H1 (cell line): ENCODE measurements at regions not wholly inside any gene's neighbourhood (a gene's known extent, or its start where the extent isn't known, plus 50 kb on each side); places are given as distances from the start of the nearest gene placed in this dataset.

Source experiments
- CTCF ChIA-PET: fragments of 300-600 bp; sonication (Branson Sonifier 250); formaldehyde crosslinking; loops from one replicate; lab custom pipeline; 2021; ENCODE audit not compliant: partially characterized antibody; lab: Charles Lee
- POLR2A ChIA-PET: fragments of 300-600 bp; sonication (Branson Sonifier 250); formaldehyde crosslinking; loops from one replicate; lab custom pipeline; 2021; ENCODE audit warnings: inconsistent platforms; ENCODE audit not compliant: partially characterized antibody; lab: Charles Lee
- DNase-seq, 2 experiments: peaks; one replicate each; pipeline versions ENCODE4 v3.0.0 to v3.0.0-alpha.2; 2010 to 2022; ENCODE audit warnings: low spot score in 2 of 2, low read depth in 1 of 2, mixed read lengths in 1 of 2
- FAIRE-seq: peaks from 2 replicates; lab custom pipeline; 2011; peaks lifted over from hg19 to GRCh38; lab: Jason Lieb, UNC
- H2AFZ ChIP-seq: 2 replicates; pipeline ENCODE4 v1.8.1; 2012; ENCODE audit warnings: low read length, inconsistent platforms
- H2AK5ac ChIP-seq: 2 replicates; pipeline ENCODE4 v1.6.1; 2013; ENCODE audit warnings: low read depth, low read length
- H2BK120ac ChIP-seq: replicated peaks from 2 replicates; pipeline ENCODE3; 2013; ENCODE audit warnings: low read depth, low read length, inconsistent platforms
- H2BK12ac ChIP-seq: 2 replicates; pipeline ENCODE4 v1.6.1; 2013; ENCODE audit warnings: low read depth, low read length
- H2BK15ac ChIP-seq: 2 replicates; pipeline ENCODE4 v1.6.1; 2013; ENCODE audit warnings: low read length
- H2BK20ac ChIP-seq: 2 replicates; pipeline ENCODE4 v1.6.1; 2013; ENCODE audit warnings: low read length
- H2BK5ac ChIP-seq: 2 replicates; pipeline ENCODE4 v1.6.1; 2013; ENCODE audit warnings: low read depth, low read length
- H3K14ac ChIP-seq: 2 replicates; pipeline ENCODE4 v1.6.1; 2013; ENCODE audit warnings: inconsistent platforms; ENCODE audit not compliant: insufficient read length
- H3K18ac ChIP-seq: 2 replicates; pipeline ENCODE4 v1.6.1; 2013; ENCODE audit warnings: low read length; ENCODE audit errors: extremely low read depth
- H3K23ac ChIP-seq: 2 replicates; pipeline ENCODE4 v1.6.1; 2013; ENCODE audit warnings: inconsistent platforms; ENCODE audit not compliant: insufficient read length
- H3K23me2 ChIP-seq: 2 replicates; pipeline ENCODE4 v1.6.1; 2013; ENCODE audit warnings: low read depth, low read length
- H3K27ac ChIP-seq: 2 replicates; pipeline ENCODE4 v1.6.1; 2011; ENCODE audit warnings: low read depth, low read length, inconsistent platforms
- H3K27me3 ChIP-seq, 4 experiments: replicated peaks in 1 of 4; 1 replicate in 1 of 4; 2 replicates in 3 of 4; pipeline versions ENCODE4 v1.6.1 to v1.8.1; 2011 to 2013; ENCODE audit warnings: low read length in 3 of 4, mild to moderate bottlenecking in 3 of 4, inconsistent platforms in 2 of 4, mixed read lengths in 2 of 4, moderate library complexity in 1 of 4; ENCODE audit not compliant: control insufficient read depth in 3 of 4, insufficient read depth in 3 of 4; ENCODE audit errors: extremely low read depth in 1 of 4
- H3K36me3 ChIP-seq, 4 experiments: 2 replicates each; pipeline versions ENCODE4 v1.6.1 to v1.8.1; 2011 to 2013; ENCODE audit warnings: mild to moderate bottlenecking in 4 of 4, low read length in 3 of 4, moderate library complexity in 2 of 4, control low read depth in 1 of 4, inconsistent platforms in 1 of 4; ENCODE audit not compliant: insufficient read depth in 4 of 4, control insufficient read depth in 2 of 4
- H3K4ac ChIP-seq: replicated peaks from 2 replicates; pipeline ENCODE3; 2013; ENCODE audit warnings: low read length, low read depth, mixed read lengths, inconsistent platforms; ENCODE audit not compliant: insufficient read length
- H3K4me1 ChIP-seq, 4 experiments: replicated peaks in 1 of 4; 1 replicate in 1 of 4; 2 replicates in 3 of 4; pipeline versions ENCODE4 v1.6.1 to v1.8.1; 2011 to 2013; ENCODE audit warnings: low read length in 3 of 4, inconsistent platforms in 2 of 4, mixed read lengths in 1 of 4; ENCODE audit not compliant: insufficient read depth in 4 of 4, control insufficient read depth in 3 of 4
- H3K4me2 ChIP-seq, 2 experiments: 2 replicates each; pipeline versions ENCODE4 v1.6.1 to v1.8.1; 2011 to 2013; ENCODE audit warnings: low read depth in 2 of 2, low read length in 2 of 2, control low read depth in 1 of 2, inconsistent platforms in 1 of 2, mild to moderate bottlenecking in 1 of 2; ENCODE audit not compliant: insufficient read depth in 1 of 2
- H3K4me3 ChIP-seq, 4 experiments: fragments of 200-600, 300-600 bp in 1 of 4; sonication (generic), shearing (Covaris generic), sonication (Bioruptor Twin) in 1 of 4; 2 replicates each; pipeline versions ENCODE4 v1.5.1 to v1.8.1; 2011 to 2016; ENCODE audit warnings: low read length in 4 of 4, low read depth in 3 of 4, control low read depth in 2 of 4, inconsistent platforms in 2 of 4, mild to moderate bottlenecking in 2 of 4, mixed read lengths in 1 of 4, moderate library complexity in 1 of 4; ENCODE audit not compliant: insufficient read depth in 2 of 4; ENCODE audit errors: extremely low read depth in 1 of 4
- H3K56ac ChIP-seq: replicated peaks from 2 replicates; pipeline ENCODE3; 2013; ENCODE audit warnings: low read depth, mild to moderate bottlenecking, mixed read lengths, low read length, inconsistent platforms; ENCODE audit not compliant: insufficient read length
- H3K79me1 ChIP-seq: 2 replicates; pipeline ENCODE4 v1.6.1; 2013; ENCODE audit warnings: low read depth, low read length, control low read depth
- H3K79me2 ChIP-seq, 2 experiments: 2 replicates each; pipeline versions ENCODE4 v1.6.1 to v1.8.1; 2012 to 2013; ENCODE audit warnings: low read length in 2 of 2, mild to moderate bottlenecking in 2 of 2, inconsistent platforms in 1 of 2; ENCODE audit not compliant: insufficient read depth in 2 of 2, control insufficient read depth in 1 of 2
- H3K9ac ChIP-seq, 4 experiments: replicated peaks in 1 of 4; 1 replicate in 1 of 4; 2 replicates in 3 of 4; pipeline versions ENCODE4 v1.6.1 to v1.8.1; 2011 to 2013; ENCODE audit warnings: low read depth in 3 of 4, low read length in 3 of 4, control low read depth in 2 of 4, mild to moderate bottlenecking in 2 of 4, moderate library complexity in 2 of 4, inconsistent platforms in 1 of 4; ENCODE audit errors: extremely low read depth in 1 of 4
- H3K9me3 ChIP-seq, 2 experiments: 2 replicates each; pipeline versions ENCODE4 v1.6.1 to v1.8.1; 2012 to 2013; ENCODE audit warnings: mild to moderate bottlenecking in 2 of 2, moderate library complexity in 2 of 2, control low read depth in 1 of 2, inconsistent platforms in 1 of 2, low read depth in 1 of 2, low read length in 1 of 2, mixed read lengths in 1 of 2; ENCODE audit not compliant: insufficient read depth in 2 of 2
- H4K20me1 ChIP-seq, 2 experiments: replicated peaks in 1 of 2; 2 replicates each; pipeline versions ENCODE3 to v1.8.1; 2011 to 2013; ENCODE audit warnings: inconsistent platforms in 2 of 2, low read length in 2 of 2, mild to moderate bottlenecking in 1 of 2; ENCODE audit not compliant: insufficient read depth in 2 of 2, control insufficient read depth in 1 of 2
- H4K5ac ChIP-seq: 2 replicates; pipeline ENCODE4 v1.6.1; 2013; ENCODE audit warnings: low read length, low read depth, mixed read lengths, inconsistent platforms; ENCODE audit not compliant: insufficient read length
- H4K8ac ChIP-seq: 2 replicates; pipeline ENCODE4 v1.8.0; 2013; ENCODE audit warnings: mild to moderate bottlenecking, moderate library complexity, low read length, inconsistent platforms; ENCODE audit not compliant: insufficient read depth; ENCODE audit errors: extremely low read depth
- H4K91ac ChIP-seq: replicated peaks from 2 replicates; pipeline ENCODE3; 2013; ENCODE audit warnings: low read length, mixed read lengths, inconsistent platforms; ENCODE audit not compliant: insufficient read length
- BCL11A ChIP-seq, 2 experiments: IDR thresholded peaks; one replicate each; pipeline ENCODE4 v1.6.1; 2011; ENCODE audit warnings: low read depth in 2 of 2, low read length in 2 of 2, mild to moderate bottlenecking in 2 of 2
- EZH2 ChIP-seq: fragments of 200-600 bp; sonication (generic); IDR thresholded peaks from 2 replicates; pipeline ENCODE4 v1.7.1; 2012; ENCODE audit warnings: low read depth, mild to moderate bottlenecking, moderate library complexity, low read length, inconsistent platforms; ENCODE audit not compliant: severe bottlenecking
- KDM5A ChIP-seq: fragments of 200-600 bp; IDR thresholded peaks from 2 replicates; pipeline ENCODE4 v1.7.1; 2012; ENCODE audit warnings: mild to moderate bottlenecking, low read length, inconsistent platforms, mixed read lengths
- MAX ChIP-seq: IDR thresholded peaks from 2 replicates; pipeline ENCODE4 v1.6.1; 2012; ENCODE audit warnings: inconsistent platforms
- NRF1 ChIP-seq: IDR thresholded peaks from 2 replicates; pipeline ENCODE4 v1.6.1; 2011; ENCODE audit warnings: mild to moderate bottlenecking, low read depth, low read length, improper control_type of control experiment
- PHF8 ChIP-seq: fragments of 200-600 bp; sonication (generic); conservative IDR thresholded peaks from 2 replicates; pipeline ENCODE4 v1.7.1; 2012; ENCODE audit warnings: low read depth, mild to moderate bottlenecking, inconsistent platforms, low read length, moderate library complexity
- POLR2A ChIP-seq, 2 experiments: IDR thresholded peaks; 1 replicate in 1 of 2; 2 replicates in 1 of 2; pipeline ENCODE4 v1.6.1; 2011; ENCODE audit warnings: low read depth in 2 of 2, low read length in 2 of 2, mild to moderate bottlenecking in 2 of 2; ENCODE audit errors: control extremely low read depth in 1 of 2
- POU5F1 ChIP-seq: IDR thresholded peaks from 2 replicates; pipeline ENCODE4 v1.6.1; 2011; ENCODE audit warnings: low read depth, mild to moderate bottlenecking, low read length, moderate library complexity
- SAP30 ChIP-seq: fragments of 300-600 bp; sonication (generic); IDR thresholded peaks from 2 replicates; pipeline ENCODE4 v1.7.1; 2012; ENCODE audit warnings: low read length, moderate library complexity, mild to moderate bottlenecking, inconsistent platforms; ENCODE audit not compliant: insufficient read depth, insufficient replicate concordance
- TAF1 ChIP-seq: IDR thresholded peaks from 2 replicates; pipeline ENCODE4 v1.6.1; 2011; ENCODE audit warnings: mild to moderate bottlenecking, low read depth, low read length
- TEAD4 ChIP-seq: IDR thresholded peaks from 2 replicates; pipeline ENCODE4 v1.6.1; 2012; ENCODE audit warnings: low read depth, low read length, inconsistent platforms, mixed read lengths
- WGBS, 2 experiments: shearing (Covaris generic) in 1 of 2; methylation state at CpG; one replicate each; pipeline versions ENCODE4 v1.1.6 to v1.1.7; 2013 to 2015; ENCODE audit warnings: low lambda C conversion rate in 2 of 2, mixed read lengths in 2 of 2, inconsistent platforms in 1 of 2, low coverage in 1 of 2, missing lambda C conversion rate in 1 of 2; ENCODE audit not compliant: insufficient replicate concordance in 2 of 2, insufficient coverage in 1 of 2, insufficient read length in 1 of 2; ENCODE audit errors: extremely low coverage in 1 of 2, missing lambda C conversion rate in 1 of 2; 5-methylcytosine and 5-hydroxymethylcytosine counted together

- Histone ChIP-seq H3K4me3 (no peak overlapping the region), H3K27ac (no peak overlapping the region), H3K23ac (no peak overlapping the region), H3K9ac (no peak overlapping the region), H2BK15ac (peak overlapping the region; percentile 50; the same call in 1 of the 2 replicates), H2AK5ac (0 out of 2 replicates have a peak overlapping the region, but pooled peaks have one; percentile 48), H3K18ac (no peak overlapping the region), H4K20me1 (no peaks in the 10 kb centered on the region), H2BK12ac (peak overlapping the region; percentile 86; the same call in 1 of the 2 replicates), H2BK5ac (peak overlapping the region; percentile 48; the same call in 1 of the 2 replicates), H4K8ac (no peak overlapping the region), H2BK120ac (no peak overlapping the region), H3K14ac (no peak overlapping the region), H3K56ac (no peak overlapping the region), H3K4me2 (no peak overlapping the region), H3K79me2 (no peaks in the 10 kb centered on the region), H3K4me1 (peaks cover 0 to 3% (median 0%) of the 10 kb centered on the region in 4 experiments; a peak in 1 of 7 replicates), H3K79me1 (no peaks in the 10 kb centered on the region), H3K36me3 (peaks cover 0 to 7% (median 0%) of the 10 kb centered on the region in 4 experiments; a peak in 1 of 8 replicates), H3K9me3 (0 out of 4 replicates have a peak, but pooled peaks cover 0 to 1% of the 10 kb centered on the region in 2 experiments), H3K4ac (no peak overlapping the region), H3K23me2 (peaks cover 2% of the 10 kb centered on the region; the same call in 1 of the 2 replicates), H2BK20ac (peak overlapping the region; percentile 63; the same call in 1 of the 2 replicates), H4K5ac (no peak overlapping the region), H4K91ac (no peak overlapping the region), H3K27me3 (no peaks in the 10 kb centered on the region), H2AFZ (no peak overlapping the region; the same call in 1 of the 2 replicates)
- WGBS, 2 experiments: 90% methylated on average over 7 of the region's 7 CpGs; no CpG with 5 or more reads in 1 of the 2 experiments
- POLR2A ChIA-PET: no interaction called here
- TF ChIP-seq BCL11A (IDR thresholded peaks at IDR 0.05; ENCODE audit: low read depth in 2 of 2, low read length in 2 of 2) (no peak), PHF8 (no peak), SAP30 (no peak), MAX (no peak), TEAD4 (no peak), EZH2 (no peak), KDM5A (no peak), NRF1 (no peak), POU5F1 (no peak), TAF1 (no peak), POLR2A (IDR thresholded peaks at IDR 0.05; ENCODE audit: control extremely low read depth in 1 of 2, low read depth in 2 of 2, low read length in 2 of 2) (no peak)
- CTCF ChIA-PET: interaction anchor here (0.6 kb wide), 1 partner anchor 408 kb away, joined by 3 read pairs; no protein-coding TSS in a partner anchor
- DNase-seq (no peak), FAIRE-seq (no peak)
These were observed 151.9 kb downstream of the AKR1D1 start for GRCh38 chr7:138228119-138228518.
